SKM-1 (cell line): ENCODE measurements at regions not wholly inside any gene's neighbourhood (a gene's known extent, or its start where the extent isn't known, plus 50 kb on each side); places are given as distances from the start of the nearest gene placed in this dataset.

ENCODE experiments used
- DNase-seq: peaks from one replicate; lab custom pipeline; 2025; ENCODE audit not compliant: unreplicated experiment; lab: John Stamatoyannopoulos, UW

DNA sequence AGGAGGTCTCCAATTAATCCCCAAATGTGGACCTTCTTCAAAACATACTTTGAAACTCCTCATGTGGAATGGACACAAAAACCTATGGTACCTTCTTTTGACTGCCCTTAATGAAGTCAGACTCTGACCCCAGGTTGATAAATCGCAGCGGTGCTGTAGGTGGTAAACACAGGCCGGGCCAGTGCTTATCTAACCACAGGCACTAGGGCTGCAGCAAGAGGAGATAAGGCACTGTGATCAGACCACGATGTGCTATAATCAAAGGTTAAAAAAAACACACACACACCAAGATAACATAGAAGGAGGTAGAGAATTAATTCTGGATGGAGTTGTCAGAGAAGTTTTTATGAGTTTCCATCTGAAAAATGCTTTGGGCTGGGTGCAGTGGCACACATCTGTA lies 52.3 kb upstream of the SIPA1L2 start:
- DNase-seq: no peak

DNA sequence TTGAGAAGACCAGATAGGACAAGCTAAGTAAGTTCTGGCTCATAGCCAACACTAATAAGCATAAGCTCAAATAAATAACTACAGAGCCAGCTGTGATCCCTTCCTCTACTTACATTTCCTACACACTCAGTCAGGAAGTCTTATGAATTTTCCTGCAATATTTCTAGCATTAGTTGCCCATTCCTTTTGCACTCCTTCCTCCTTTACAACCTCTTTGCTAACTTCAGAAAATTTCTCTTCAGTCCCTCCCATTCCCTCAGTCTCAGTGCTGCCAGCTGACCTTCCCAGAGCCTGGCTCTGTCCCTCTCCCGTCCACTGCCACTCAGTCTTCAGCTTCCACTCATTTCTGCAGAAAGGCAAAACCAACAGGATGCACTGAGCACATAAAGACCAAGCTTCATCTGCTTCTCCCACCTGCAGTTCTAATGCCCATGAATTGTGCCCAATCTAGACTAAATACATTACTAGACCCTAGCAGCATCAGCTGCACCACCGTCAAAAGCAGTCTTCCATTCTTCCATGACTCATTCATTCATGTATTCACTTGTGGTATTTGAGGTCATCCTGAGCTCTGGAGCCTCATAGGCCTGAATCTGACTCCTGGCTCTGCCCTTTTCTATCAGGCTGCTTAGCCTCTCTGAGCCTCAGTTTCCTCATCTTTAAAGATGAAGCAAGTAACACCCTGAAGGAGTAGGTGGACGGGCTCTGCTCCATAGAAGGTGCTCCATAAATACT lies 54.6 kb upstream of the SIPA1L2 start:
- DNase-seq: no peak

DNA sequence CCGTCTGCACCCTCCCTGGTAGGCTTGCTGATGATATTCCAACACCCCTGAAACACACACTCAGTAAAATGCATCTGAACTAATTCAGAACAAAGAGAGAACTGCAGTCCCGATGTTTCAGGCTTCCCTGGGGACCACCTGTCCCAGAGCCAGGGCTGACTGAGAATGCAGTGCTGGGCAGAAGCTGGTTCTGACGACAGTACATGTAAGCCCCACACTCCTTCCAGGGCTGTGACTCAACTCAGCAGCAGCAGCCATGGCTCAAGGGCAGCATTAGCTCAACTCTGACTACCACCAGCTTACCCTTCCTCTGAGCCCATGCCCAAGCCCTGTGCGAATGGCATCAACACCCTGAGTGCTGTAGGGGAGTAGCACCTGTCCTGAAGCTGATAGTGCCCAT lies 56.4 kb upstream of the SIPA1L2 start:
- DNase-seq: no peak

DNA sequence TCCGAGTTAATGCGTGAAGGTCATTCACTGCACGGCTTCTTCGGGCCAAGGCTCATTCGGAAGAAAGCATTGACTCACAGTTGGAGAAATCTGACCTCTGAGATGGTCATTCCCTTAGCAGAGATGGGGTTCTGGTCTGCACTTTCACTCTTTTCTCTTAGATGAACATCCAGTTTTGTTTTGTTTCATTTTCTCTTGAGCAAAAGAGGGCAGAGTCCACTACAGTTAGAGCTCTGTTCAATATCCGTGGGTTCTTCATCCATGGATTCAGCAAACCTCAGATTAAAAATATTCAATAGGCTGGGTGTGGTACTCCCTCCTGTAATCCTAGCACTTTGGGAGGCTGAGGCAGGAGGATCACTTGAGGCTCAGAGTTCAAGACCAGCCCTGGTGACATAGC lies 57.4 kb upstream of the SIPA1L2 start:
- no peak for DNase-seq

DNA sequence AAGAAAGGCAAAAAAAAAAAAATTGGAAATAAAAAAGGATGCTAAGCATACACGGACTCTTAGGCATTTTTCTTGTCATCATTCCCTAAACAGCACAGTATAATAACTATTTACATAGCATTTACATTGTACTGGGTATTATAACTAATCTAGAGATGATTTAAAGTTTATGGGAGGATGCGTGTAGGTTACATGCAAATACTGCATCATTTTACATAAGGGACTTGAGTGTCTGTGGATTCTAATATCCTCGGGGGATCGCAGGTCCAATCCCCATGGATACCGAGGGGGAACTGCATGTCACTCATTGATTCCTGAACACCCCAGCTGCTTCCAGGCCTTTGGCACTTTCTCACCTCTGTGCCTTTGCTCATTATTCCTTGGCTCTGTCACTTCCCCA lies 57.8 kb upstream of the SIPA1L2 start:
- no peak for DNase-seq

DNA sequence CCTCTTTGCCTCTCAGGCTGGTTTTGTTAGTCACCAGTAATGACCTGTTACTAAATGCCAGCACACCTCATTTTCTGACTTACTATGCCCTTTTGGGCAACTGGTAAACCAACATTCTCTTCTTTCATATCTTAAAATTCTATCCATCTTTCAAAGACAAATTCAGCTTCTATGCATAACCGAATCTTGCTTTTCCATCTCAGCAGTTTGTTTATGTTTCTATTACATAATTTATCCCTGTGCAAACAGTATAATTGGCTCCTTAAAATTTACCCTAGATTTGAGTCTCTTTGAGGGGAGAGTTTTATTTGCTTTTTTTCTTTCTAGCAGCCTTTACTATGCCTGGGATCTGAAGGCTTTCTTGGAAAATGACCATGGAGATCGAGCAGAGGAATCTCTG lies 58.5 kb upstream of the SIPA1L2 start:
- DNase-seq: no peak

DNA sequence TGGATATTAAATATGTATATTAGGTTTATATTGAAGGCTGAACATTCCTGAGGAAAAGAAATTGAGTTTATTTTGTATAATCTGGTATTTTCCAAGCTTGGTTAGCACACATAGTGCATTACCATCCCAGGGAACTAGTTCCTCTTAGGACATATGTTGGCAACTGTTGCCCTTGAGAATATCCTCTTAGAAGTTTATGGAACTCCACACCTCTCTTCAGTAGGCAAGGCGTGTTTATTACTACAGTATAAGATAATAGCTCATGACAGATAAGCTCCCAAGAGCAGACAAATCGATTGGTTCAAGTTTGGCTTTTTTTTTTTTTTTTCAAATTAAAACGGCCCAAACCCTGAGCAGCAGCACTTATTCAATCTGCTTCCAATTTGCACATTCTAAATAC lies 59.8 kb upstream of the SIPA1L2 start:
- no peak for DNase-seq

DNA sequence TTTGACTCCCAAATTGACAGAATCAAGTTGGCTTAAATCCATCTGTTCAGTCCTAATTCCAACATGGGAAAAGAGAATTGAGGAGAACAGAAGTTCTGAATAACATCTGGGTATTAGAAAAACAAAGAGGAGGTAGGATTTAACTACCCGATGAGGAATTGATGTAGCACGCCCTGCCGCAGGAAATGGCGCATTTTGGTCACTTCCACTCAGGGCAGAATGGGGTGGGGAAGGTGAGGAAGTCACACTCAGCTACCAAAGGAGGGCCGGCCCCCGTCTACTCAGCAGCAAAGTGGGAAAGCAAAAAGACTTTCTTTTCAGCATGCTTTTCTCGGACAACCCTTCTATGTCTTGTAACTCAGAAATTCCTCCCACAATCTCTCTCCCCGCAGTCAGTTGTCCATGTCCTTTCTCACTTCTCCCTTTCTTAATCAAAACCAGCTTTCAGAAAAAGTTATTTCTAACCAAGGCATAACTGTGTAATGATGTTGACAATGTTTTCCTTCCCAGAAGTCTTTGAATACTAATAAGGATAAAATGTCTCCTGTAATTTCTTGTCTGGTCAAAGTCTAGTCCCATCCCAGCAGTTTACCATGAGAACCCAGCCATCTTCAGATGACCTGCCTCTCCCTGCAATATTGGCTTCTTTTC lies 60.5 kb upstream of the SIPA1L2 start:
- DNase-seq: no peak

DNA sequence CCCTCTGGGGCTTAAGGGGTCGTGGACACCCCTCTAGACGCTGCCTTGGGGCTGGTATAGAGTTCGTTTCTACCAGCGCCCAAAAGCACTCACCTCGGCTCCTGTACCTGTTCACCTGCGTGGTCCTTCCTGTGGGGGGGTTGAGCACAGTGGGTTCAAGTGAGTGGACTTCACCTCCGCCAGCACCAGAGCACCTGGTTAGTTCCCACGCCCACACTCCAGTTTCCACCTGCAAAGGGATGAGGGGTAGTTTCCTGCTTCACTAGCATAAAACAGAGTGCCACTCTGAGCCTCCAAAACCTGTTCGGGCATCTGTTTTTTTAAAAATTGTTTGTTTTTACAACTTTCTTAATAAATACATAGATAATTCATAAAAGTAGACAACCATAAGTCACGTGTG lies 64.5 kb upstream of the SIPA1L2 start:
- no peak for DNase-seq

DNA sequence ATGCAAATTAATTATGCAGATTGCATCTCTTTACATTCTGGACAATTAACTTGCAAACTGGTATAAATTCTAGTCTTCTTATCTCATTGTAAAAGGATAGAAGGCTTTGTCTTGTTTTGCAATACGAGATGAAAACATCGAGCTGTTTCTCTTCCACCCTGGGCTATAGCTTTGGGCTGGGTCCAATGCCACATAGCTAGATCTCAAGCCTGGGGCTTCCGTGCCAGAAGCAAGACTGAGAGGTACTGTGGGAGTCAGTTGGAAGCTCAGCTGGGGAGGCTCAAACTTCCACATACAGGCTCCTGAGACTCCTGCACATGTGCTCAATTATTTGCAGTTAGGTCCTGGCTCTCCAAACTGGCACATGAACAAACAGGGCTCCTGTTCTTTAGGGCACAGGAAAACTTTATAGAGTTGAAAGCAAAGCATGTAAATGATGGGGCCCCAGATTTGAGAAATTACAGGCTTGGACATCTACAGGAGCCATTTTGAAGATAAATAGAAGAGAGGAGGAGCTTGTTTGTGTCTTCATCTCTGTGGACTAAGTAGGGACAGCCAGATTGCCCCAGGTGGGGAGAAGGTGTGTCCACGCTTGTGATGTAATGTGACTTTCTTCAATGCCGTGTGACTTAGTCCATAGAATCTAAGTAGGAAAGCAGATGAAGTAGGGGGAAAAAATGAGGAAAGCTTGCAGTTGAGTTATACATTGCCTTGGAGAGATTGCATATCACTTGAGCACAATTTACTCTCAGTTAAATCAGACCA lies 65.9 kb upstream of the SIPA1L2 start:
- DNase-seq: no peak

DNA sequence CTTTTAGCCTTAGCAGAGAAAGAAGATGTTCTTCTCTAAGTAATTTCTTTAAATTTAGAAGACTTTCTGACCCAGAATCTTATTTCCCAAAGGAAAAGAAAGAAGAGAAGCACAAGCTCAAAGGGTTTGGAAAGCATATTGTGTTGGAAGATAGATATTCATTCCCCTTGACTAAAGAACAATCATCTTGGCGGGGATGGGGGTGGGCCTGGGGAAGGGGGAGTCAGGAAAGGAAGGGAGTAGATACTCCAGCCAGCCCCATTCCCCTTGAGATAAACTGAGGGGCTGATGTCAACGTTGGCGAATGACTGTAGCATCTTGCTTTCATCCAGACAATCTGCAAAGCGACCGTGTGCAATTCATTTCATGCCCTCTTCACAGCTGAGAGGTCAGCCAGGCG lies 66.5 kb upstream of the SIPA1L2 start:
- DNase-seq: no peak

DNA sequence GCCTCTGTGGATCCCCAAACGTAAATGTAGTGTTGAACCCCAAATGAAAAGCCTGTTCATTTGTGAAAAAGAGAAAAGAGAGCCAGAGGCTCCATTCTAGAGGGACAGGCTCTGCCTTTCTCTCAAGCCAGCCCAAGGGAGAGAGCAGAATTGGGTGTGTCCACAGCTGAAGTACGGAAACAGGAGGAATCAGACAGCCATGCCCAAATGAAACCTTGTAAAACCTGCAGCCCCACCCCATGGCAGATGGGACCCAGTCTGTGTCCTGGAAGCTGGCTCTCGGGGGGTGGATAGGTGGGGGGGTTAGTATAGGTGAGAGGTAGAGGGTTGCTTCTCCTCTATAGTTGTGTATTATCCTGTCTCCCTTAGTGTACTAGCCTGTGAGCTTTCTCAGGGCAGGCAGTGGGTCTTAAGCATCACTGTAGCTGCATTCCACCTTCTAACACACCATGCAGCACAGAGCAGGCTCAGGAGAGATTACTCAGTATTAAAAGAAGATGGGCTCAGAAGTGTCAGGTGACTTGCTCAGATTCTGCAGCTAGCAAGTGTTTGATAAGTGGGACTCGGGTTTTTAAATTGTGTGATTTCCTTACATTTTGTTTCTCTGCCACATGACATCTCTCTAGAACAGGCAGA lies 67.4 kb upstream of the SIPA1L2 start:
- no peak for DNase-seq

DNA sequence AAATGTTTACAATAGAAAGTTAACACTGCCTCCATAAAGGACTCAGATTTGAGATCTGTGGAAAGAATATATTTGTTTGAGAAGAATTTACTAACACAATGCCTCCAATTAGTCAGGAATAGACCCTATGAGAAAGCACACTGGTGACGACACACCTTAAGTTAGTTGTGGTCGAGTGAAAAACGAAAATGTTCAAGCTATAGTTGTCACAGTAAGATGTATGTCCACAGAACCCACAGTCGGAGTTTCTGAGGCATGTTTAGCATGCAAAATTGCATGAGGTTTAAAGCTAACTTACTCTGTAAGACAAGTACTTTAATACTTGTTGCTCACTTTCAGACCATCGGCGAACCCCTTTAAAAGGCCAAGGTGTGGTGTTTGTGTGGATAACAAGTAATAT lies 69.9 kb upstream of the SIPA1L2 start:
- no peak for DNase-seq

DNA sequence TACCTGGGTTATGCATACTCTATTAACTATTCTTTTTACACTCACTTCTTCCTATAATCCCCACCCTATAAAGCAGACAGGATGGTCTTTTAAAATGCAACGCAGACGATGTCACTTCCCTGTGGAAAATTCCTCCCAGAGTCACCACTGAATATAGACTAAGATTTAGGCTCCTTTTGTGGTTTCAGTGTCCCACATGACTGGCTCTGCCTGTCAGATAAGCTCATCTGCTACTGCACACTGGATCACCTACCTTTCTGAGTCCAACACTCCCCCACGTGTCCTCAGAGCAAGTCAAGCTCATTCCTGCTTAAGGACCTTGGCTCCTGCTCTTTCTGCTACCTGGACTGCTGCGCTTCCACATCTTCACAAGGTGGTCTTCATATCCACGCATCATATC lies 73.0 kb upstream of the SIPA1L2 start:
- no peak for DNase-seq

DNA sequence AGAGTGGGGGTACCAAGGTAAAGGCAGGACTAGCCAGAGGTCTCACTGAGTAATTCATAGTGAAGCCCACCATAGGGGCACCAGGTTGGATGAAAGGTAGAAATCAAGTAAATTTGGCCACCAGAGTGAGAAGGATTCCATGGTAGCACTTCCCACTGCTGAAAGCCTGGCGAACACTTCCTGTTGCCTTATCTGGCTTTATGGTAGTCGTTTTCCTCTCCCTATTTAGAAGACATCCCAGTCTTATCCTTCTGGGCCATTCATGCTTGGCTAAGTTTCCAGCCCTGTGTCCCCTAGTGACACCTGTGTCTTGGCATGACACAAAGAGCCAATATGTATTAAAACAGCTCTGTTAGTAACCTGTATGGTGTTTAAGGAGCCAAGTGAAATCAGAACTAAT lies 74.3 kb upstream of the SIPA1L2 start:
- no peak for DNase-seq

DNA sequence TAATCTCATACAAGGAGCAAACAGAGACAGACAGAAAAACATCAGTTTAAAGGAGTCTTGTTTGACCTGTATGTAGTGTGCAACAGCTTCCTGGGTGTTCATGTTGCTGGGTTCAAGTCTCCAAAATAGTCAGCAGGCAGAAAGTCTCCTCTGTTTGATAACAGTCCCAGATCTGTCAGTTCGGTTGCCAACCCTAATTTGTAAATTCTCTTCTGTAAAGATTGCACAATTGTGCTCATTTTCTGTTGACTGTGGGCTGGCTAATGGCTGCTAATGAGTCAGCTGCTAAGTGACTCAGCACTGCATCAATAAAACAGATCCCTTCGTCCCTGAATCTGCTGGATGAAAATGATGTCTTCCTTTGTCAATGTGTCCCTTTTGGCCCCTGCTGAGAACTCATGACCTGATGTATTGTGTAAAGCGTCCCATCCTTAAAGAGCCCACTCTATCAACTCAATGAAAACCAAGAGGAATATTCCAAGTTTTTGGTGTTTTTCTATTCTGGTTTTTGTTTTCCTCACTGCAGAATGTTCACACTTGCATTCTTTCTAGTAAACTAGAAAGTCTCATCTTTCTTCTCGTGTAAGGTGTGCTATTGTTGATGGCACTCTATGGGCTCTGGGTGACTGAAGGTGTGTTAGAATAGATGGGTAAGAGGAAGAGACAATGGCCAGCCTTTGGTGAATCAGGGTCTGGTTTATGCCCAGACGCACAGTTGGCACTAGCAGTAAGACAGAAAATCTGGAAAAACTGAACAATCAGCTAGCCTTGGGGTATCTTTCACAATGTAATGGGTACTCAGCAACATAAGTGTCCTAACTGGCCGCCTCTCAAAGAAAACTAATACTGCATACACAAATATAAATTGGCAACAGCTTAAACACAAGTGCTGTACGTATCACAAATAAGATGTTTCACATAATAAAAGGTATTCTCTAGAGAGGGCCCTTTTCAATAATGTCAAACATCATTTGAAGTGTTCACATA lies 75.1 kb upstream of the SIPA1L2 start:
- no peak for DNase-seq

DNA sequence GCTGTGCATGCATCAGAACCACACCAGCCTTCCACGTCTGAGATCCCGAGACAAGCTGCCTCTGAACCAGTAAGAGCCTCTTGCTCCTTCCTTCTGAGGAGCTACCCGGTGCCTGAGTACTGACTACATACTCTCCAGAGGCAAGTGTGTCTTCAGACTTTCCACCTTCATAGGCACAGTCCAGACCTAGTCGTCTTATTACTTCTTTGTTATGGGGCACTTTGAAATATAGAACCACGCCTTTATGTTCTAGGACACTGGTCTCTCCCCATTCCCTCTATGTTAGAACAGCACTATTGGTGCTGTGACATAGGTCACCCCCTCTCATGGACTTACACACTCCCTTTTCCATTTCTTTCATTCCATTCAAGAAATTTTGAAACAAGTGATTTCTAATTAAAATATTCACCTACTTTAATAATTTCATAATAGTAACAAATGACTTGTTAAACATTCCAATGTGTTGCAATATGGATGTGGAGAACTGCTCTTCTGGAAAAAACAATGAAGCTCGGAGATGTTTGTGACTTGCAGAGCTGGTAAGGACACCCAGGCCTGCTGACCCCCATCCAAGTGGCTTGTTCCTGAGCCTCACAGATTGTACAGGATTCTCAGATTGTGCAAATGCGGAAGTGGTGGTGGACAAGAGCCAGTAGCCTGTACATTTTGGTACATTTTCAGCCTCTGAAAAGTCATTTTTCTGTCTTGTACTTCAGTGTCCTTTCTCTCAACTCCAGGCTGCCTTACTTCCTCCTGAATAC lies 76.1 kb upstream of the SIPA1L2 start:
- peak; percentile 36 for DNase-seq

DNA sequence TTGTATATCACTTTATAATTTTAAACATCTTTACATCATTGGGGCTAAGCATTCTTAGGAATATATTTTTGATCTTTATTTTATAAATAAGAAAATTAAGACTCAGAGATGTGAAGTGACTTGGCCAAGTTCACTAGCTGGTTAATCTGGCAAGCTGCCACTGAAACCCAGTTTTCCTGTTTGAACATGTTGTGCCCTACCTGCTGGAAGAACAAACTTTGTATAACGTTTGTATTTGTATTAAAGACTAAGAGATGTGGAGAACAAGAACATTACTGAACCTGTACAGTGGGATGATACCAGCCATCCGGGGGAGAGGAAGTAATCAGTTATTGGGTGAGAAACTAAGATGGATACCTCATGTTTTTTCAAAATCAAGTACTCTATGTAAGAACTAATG lies 77.2 kb upstream of the SIPA1L2 start:
- DNase-seq: no peak

DNA sequence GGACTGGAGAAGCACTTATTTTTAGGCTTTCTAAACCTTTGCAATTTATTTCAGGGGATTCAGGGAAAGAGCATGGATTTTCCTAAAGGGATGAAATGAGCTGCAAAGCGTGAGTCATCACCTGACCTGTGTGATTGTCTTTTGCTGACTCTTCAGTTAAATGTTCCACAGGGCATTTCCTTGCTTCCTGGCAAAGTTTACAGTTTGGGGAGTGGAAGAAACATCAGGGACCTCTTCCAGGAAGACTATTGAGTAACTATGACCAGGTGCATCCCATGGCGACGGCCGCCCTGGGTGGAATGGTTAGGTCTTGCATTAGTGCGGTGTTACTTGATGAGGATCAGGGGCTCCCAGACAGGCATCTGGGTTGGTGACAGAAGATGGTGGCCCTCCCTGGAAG lies 79.5 kb upstream of the SIPA1L2 start:
- DNase-seq: no peak

DNA sequence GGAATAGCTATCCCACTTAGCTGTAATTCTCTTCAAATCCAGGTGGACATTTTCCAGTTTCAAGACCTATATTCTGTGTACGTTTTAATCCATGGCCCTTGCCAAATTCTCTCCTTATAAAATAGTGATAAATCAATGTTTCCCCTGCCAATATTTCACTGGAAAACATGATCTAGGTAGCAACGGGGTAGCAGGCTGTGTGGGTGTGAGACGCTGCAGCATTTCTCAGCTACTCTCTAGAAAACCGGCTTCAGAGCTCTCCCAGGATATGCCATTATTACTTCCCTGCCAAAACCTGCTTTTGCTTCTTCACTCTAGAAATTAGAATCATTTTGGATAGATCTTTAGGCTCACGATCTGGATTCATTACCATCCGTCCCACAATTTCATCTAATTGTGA lies 82.1 kb upstream of the SIPA1L2 start:
- DNase-seq: no peak
